ENCODE measurements at regions not wholly inside any gene's neighbourhood (a gene's known extent, or its start where the extent isn't known, plus 50 kb on each side); places are given as distances from the start of the nearest gene placed in this dataset.

- TF ChIP-seq EP300 (IDR thresholded peaks at IDR 0.05) = no peak
- no peak for TF ChIP-seq CTCF (IDR thresholded peaks at IDR 0.05)
- TF ChIP-seq POLR2A (IDR thresholded peaks at IDR 0.05) = no peak
These were observed 1378.9 kb upstream of the CELF4 start for GRCh38 chr18:38944446-38945024.

Data from ovary (tissue), 3 donors.